ENCODE measurements at regions not wholly inside any gene's neighbourhood (a gene's known extent, or its start where the extent isn't known, plus 50 kb on each side); places are given as distances from the start of the nearest gene placed in this dataset.

- no peaks in the 10 kb centered on the region for H3K4me1 Mint-ChIP-seq
- H3K27me3 Mint-ChIP-seq, result no peaks in the 10 kb centered on the region
- CTCF ChIA-PET, result no interaction called here
- peaks cover 19% of the 10 kb centered on the region for H3K9me3 Mint-ChIP-seq
- no peak for DNase-seq
- no peaks in the 10 kb centered on the region for H3K36me3 Mint-ChIP-seq
- no peak overlapping the region for H3K4me3 Mint-ChIP-seq
- no peak overlapping the region for H3K27ac Mint-ChIP-seq
Observed at GRCh38 chr18:42442656-42443055, 487.6 kb downstream of the PIK3C3 start.

- no peaks in the 10 kb centered on the region for H3K27me3 Mint-ChIP-seq
- no peaks in the 10 kb centered on the region for H3K4me1 Mint-ChIP-seq
- H3K4me3 Mint-ChIP-seq, result no peak overlapping the region
- CTCF ChIA-PET, result no interaction called here
- H3K36me3 Mint-ChIP-seq, result no peaks in the 10 kb centered on the region
- no peak for DNase-seq
- peaks cover 21% of the 10 kb centered on the region for H3K9me3 Mint-ChIP-seq
- H3K27ac Mint-ChIP-seq, result no peak overlapping the region
Observed at GRCh38 chr18:42444349-42444748, 489.3 kb downstream of the PIK3C3 start.

- Mint-ChIP-seq H3K27ac (no peak overlapping the region), H3K4me3 (no peak overlapping the region), H3K27me3 (no peaks in the 10 kb centered on the region), H3K4me1 (no peaks in the 10 kb centered on the region), H3K9me3 (peaks cover 21% of the 10 kb centered on the region), H3K36me3 (no peaks in the 10 kb centered on the region)
- CTCF ChIA-PET, result no interaction called here
- no peak for DNase-seq
Observed at GRCh38 chr18:42445359-42445758, 490.3 kb downstream of the PIK3C3 start.

GRCh38 chr18:42446195-42446594 lies 491.2 kb downstream of the PIK3C3 start:
- Mint-ChIP-seq H3K9me3 (peaks cover 21% of the 10 kb centered on the region), H3K27ac (no peak overlapping the region), H3K4me1 (no peaks in the 10 kb centered on the region), H3K27me3 (no peaks in the 10 kb centered on the region), H3K36me3 (no peaks in the 10 kb centered on the region), H3K4me3 (no peak overlapping the region)
- CTCF ChIA-PET, result no interaction called here
- no peak for DNase-seq

GRCh38 chr18:42447688-42448087 lies 492.7 kb downstream of the PIK3C3 start:
- CTCF ChIA-PET, result no interaction called here
- no peaks in the 10 kb centered on the region for H3K36me3 Mint-ChIP-seq
- no peaks in the 10 kb centered on the region for H3K4me1 Mint-ChIP-seq
- H3K27me3 Mint-ChIP-seq, result no peaks in the 10 kb centered on the region
- H3K9me3 Mint-ChIP-seq, result peaks cover 19% of the 10 kb centered on the region
- H3K4me3 Mint-ChIP-seq, result no peak overlapping the region
- H3K27ac Mint-ChIP-seq, result no peak overlapping the region
- DNase-seq, result no peak

- H3K27me3 Mint-ChIP-seq, result no peaks in the 10 kb centered on the region
- H3K4me1 Mint-ChIP-seq, result no peaks in the 10 kb centered on the region
- DNase-seq, result no peak
- H3K9me3 Mint-ChIP-seq, result no peaks in the 10 kb centered on the region
- H3K36me3 Mint-ChIP-seq, result no peaks in the 10 kb centered on the region
- no peak overlapping the region for H3K27ac Mint-ChIP-seq
- CTCF ChIA-PET, result no interaction called here
- no peak overlapping the region for H3K4me3 Mint-ChIP-seq
Observed at GRCh38 chr18:42458226-42458625, 503.2 kb downstream of the PIK3C3 start.

GRCh38 chr18:42459873-42460272 lies 504.8 kb downstream of the PIK3C3 start:
- Mint-ChIP-seq H3K36me3 (no peaks in the 10 kb centered on the region), H3K27me3 (no peaks in the 10 kb centered on the region), H3K27ac (no peak overlapping the region), H3K4me1 (no peaks in the 10 kb centered on the region), H3K9me3 (no peaks in the 10 kb centered on the region), H3K4me3 (no peak overlapping the region)
- DNase-seq, result no peak
- CTCF ChIA-PET, result no interaction called here

- no peaks in the 10 kb centered on the region for H3K36me3 Mint-ChIP-seq
- no peak overlapping the region for H3K4me3 Mint-ChIP-seq
- DNase-seq, result no peak
- no peaks in the 10 kb centered on the region for H3K9me3 Mint-ChIP-seq
- H3K27me3 Mint-ChIP-seq, result no peaks in the 10 kb centered on the region
- no peak overlapping the region for H3K27ac Mint-ChIP-seq
- H3K4me1 Mint-ChIP-seq, result no peaks in the 10 kb centered on the region
- CTCF ChIA-PET, result no interaction called here
Observed at GRCh38 chr18:42471885-42472284, 516.9 kb downstream of the PIK3C3 start.

- Mint-ChIP-seq H3K27me3 (no peaks in the 10 kb centered on the region), H3K9me3 (no peaks in the 10 kb centered on the region), H3K27ac (no peak overlapping the region), H3K36me3 (no peaks in the 10 kb centered on the region), H3K4me1 (no peaks in the 10 kb centered on the region), H3K4me3 (no peak overlapping the region)
- CTCF ChIA-PET, result no interaction called here
- no peak for DNase-seq
Observed at GRCh38 chr18:42473611-42474010, 518.6 kb downstream of the PIK3C3 start.

- CTCF ChIA-PET, result no interaction called here
- Mint-ChIP-seq H3K4me3 (no peak overlapping the region), H3K4me1 (no peaks in the 10 kb centered on the region)
Observed at GRCh38 chr18:42474577-42474976, 519.5 kb downstream of the PIK3C3 start.

GRCh38 chr18:42475157-42475556 lies 520.1 kb downstream of the PIK3C3 start:
- Mint-ChIP-seq H3K27ac (no peak overlapping the region), H3K27me3 (no peaks in the 10 kb centered on the region), H3K4me3 (no peak overlapping the region), H3K4me1 (no peaks in the 10 kb centered on the region), H3K9me3 (no peaks in the 10 kb centered on the region), H3K36me3 (no peaks in the 10 kb centered on the region)
- CTCF ChIA-PET, result no interaction called here
- no peak for DNase-seq

More at GRCh38 chr18:42474577-42474976, 519.5 kb downstream of the PIK3C3 start:
- DNase-seq, result no peak
- Mint-ChIP-seq H3K27me3 (no peaks in the 10 kb centered on the region), H3K36me3 (no peaks in the 10 kb centered on the region), H3K27ac (no peak overlapping the region), H3K9me3 (no peaks in the 10 kb centered on the region)

- H3K9me3 Mint-ChIP-seq, result no peaks in the 10 kb centered on the region
- CTCF ChIA-PET, result no interaction called here
- H3K36me3 Mint-ChIP-seq, result no peaks in the 10 kb centered on the region
- DNase-seq, result no peak
- no peaks in the 10 kb centered on the region for H3K27me3 Mint-ChIP-seq
- H3K4me1 Mint-ChIP-seq, result no peaks in the 10 kb centered on the region
- no peak overlapping the region for H3K4me3 Mint-ChIP-seq
- no peak overlapping the region for H3K27ac Mint-ChIP-seq
Observed at GRCh38 chr18:42477267-42477666, 522.2 kb downstream of the PIK3C3 start.

GRCh38 chr18:42480441-42480840 lies 525.4 kb downstream of the PIK3C3 start:
- no peak overlapping the region for H3K4me3 Mint-ChIP-seq
- H3K27me3 Mint-ChIP-seq, result no peaks in the 10 kb centered on the region
- CTCF ChIA-PET, result no interaction called here
- H3K27ac Mint-ChIP-seq, result no peak overlapping the region
- no peak for DNase-seq
- H3K4me1 Mint-ChIP-seq, result no peaks in the 10 kb centered on the region
- no peaks in the 10 kb centered on the region for H3K36me3 Mint-ChIP-seq
- no peaks in the 10 kb centered on the region for H3K9me3 Mint-ChIP-seq

- CTCF ChIA-PET, result no interaction called here
- Mint-ChIP-seq H3K27ac (no peak overlapping the region), H3K36me3 (no peaks in the 10 kb centered on the region), H3K27me3 (no peaks in the 10 kb centered on the region), H3K4me3 (no peak overlapping the region), H3K9me3 (no peaks in the 10 kb centered on the region), H3K4me1 (no peaks in the 10 kb centered on the region)
- DNase-seq, result no peak
Observed at GRCh38 chr18:42484648-42485047, 529.6 kb downstream of the PIK3C3 start.

- no peak overlapping the region for H3K27ac Mint-ChIP-seq
- no peaks in the 10 kb centered on the region for H3K9me3 Mint-ChIP-seq
- no peaks in the 10 kb centered on the region for H3K4me1 Mint-ChIP-seq
- no peaks in the 10 kb centered on the region for H3K27me3 Mint-ChIP-seq
- CTCF ChIA-PET, result no interaction called here
- no peaks in the 10 kb centered on the region for H3K36me3 Mint-ChIP-seq
- no peak overlapping the region for H3K4me3 Mint-ChIP-seq
- no peak for DNase-seq
Observed at GRCh38 chr18:42486271-42486670, 531.2 kb downstream of the PIK3C3 start.

GRCh38 chr18:42508683-42509296 lies 553.8 kb downstream of the PIK3C3 start:
- no peaks in the 10 kb centered on the region for H3K27me3 Mint-ChIP-seq
- CTCF ChIA-PET, result interaction anchor here (0.8 kb wide), 1 partner anchor 16 kb away, joined by 3 read pairs; no protein-coding TSS in a partner anchor
- no peaks in the 10 kb centered on the region for H3K9me3 Mint-ChIP-seq
- H3K36me3 Mint-ChIP-seq, result no peaks in the 10 kb centered on the region
- H3K27ac Mint-ChIP-seq, result no peak overlapping the region
- no peaks in the 10 kb centered on the region for H3K4me1 Mint-ChIP-seq
- H3K4me3 Mint-ChIP-seq, result no peak overlapping the region
- no peak for DNase-seq

All from activated naive CD4-positive, alpha-beta T cell treated with anti-CD3 and anti-CD28 coated beads, Interleukin-2, amount 10 ng/mL, durations not matched to agents 7 days and 5 days (primary cell).